ENCODE measurements at regions not wholly inside any gene's neighbourhood (a gene's known extent, or its start where the extent isn't known, plus 50 kb on each side); places are given as distances from the start of the nearest gene placed in this dataset.

- Histone ChIP-seq H3K36me3 (ENCODE audit: control insufficient read depth, insufficient read depth, low read length, severe bottlenecking) (no peaks in the 10 kb centered on the region), H3K9ac (ENCODE audit: low read length) (no peak overlapping the region), H3K4me3 (ENCODE audit: low read length) (no peak overlapping the region), H3K27me3 (replicated peaks; ENCODE audit: control insufficient read depth, insufficient read depth, low read length) (no peaks in the 10 kb centered on the region), H3K9me3 (ENCODE audit: control insufficient read depth, low read length) (no peaks in the 10 kb centered on the region), H3K4me1 (ENCODE audit: control insufficient read depth, insufficient read depth, low read length) (peaks cover 6% of the 10 kb centered on the region)
- no peak for DNase-seq (ENCODE audit: low read depth)
Measured at GRCh38 chr10:107649249-107649648, 484.7 kb upstream of the SORCS1 start.

GRCh38 chr10:107647462-107647861 is 483.0 kb upstream of the SORCS1 start:
- DNase-seq (ENCODE audit: low read depth): no peak
- H3K9me3 ChIP-seq (ENCODE audit: control insufficient read depth, low read length): no peaks in the 10 kb centered on the region
- no peak overlapping the region for H3K9ac ChIP-seq (ENCODE audit: low read length)
- no peaks in the 10 kb centered on the region for H3K4me1 ChIP-seq (ENCODE audit: control insufficient read depth, insufficient read depth, low read length)
- no peak overlapping the region for H3K4me3 ChIP-seq (ENCODE audit: low read length)
- H3K27me3 ChIP-seq (replicated peaks; ENCODE audit: control insufficient read depth, insufficient read depth, low read length): no peaks in the 10 kb centered on the region
- H3K36me3 ChIP-seq (ENCODE audit: control insufficient read depth, insufficient read depth, low read length, severe bottlenecking): no peaks in the 10 kb centered on the region

- no peak overlapping the region for H3K4me3 ChIP-seq (ENCODE audit: low read length)
- H3K36me3 ChIP-seq (ENCODE audit: control insufficient read depth, insufficient read depth, low read length, severe bottlenecking): no peaks in the 10 kb centered on the region
- no peaks in the 10 kb centered on the region for H3K4me1 ChIP-seq (ENCODE audit: control insufficient read depth, insufficient read depth, low read length)
- no peaks in the 10 kb centered on the region for H3K27me3 ChIP-seq (replicated peaks; ENCODE audit: control insufficient read depth, insufficient read depth, low read length)
- H3K9ac ChIP-seq (ENCODE audit: low read length): no peak overlapping the region
- no peak for DNase-seq (ENCODE audit: low read depth)
- H3K9me3 ChIP-seq (ENCODE audit: control insufficient read depth, low read length): no peaks in the 10 kb centered on the region
Measured at GRCh38 chr10:107631876-107632275, 467.4 kb upstream of the SORCS1 start.

- H3K4me1 ChIP-seq (ENCODE audit: control insufficient read depth, insufficient read depth, low read length): no peaks in the 10 kb centered on the region
- DNase-seq (ENCODE audit: low read depth): no peak
- H3K4me3 ChIP-seq (ENCODE audit: low read length): no peak overlapping the region
- H3K36me3 ChIP-seq (ENCODE audit: control insufficient read depth, insufficient read depth, low read length, severe bottlenecking): no peaks in the 10 kb centered on the region
- no peaks in the 10 kb centered on the region for H3K9me3 ChIP-seq (ENCODE audit: control insufficient read depth, low read length)
- H3K9ac ChIP-seq (ENCODE audit: low read length): no peak overlapping the region
- H3K27me3 ChIP-seq (replicated peaks; ENCODE audit: control insufficient read depth, insufficient read depth, low read length): no peaks in the 10 kb centered on the region
Measured at GRCh38 chr10:107626862-107627261, 462.4 kb upstream of the SORCS1 start.

- Histone ChIP-seq H3K36me3 (ENCODE audit: control insufficient read depth, insufficient read depth, low read length, severe bottlenecking) (no peaks in the 10 kb centered on the region), H3K9ac (ENCODE audit: low read length) (no peak overlapping the region), H3K27me3 (replicated peaks; ENCODE audit: control insufficient read depth, insufficient read depth, low read length) (no peaks in the 10 kb centered on the region), H3K9me3 (ENCODE audit: control insufficient read depth, low read length) (no peaks in the 10 kb centered on the region), H3K4me1 (ENCODE audit: control insufficient read depth, insufficient read depth, low read length) (peaks cover 8% of the 10 kb centered on the region), H3K4me3 (ENCODE audit: low read length) (no peak overlapping the region)
- no peak for DNase-seq (ENCODE audit: low read depth)
Measured at GRCh38 chr10:107623292-107623691, 458.8 kb upstream of the SORCS1 start.

GRCh38 chr10:107619139-107619538 is 454.6 kb upstream of the SORCS1 start:
- Histone ChIP-seq H3K4me1 (ENCODE audit: control insufficient read depth, insufficient read depth, low read length) (peaks cover 26% of the 10 kb centered on the region), H3K4me3 (ENCODE audit: low read length) (peak overlapping the region; percentile 48), H3K36me3 (ENCODE audit: control insufficient read depth, insufficient read depth, low read length, severe bottlenecking) (no peaks in the 10 kb centered on the region), H3K27me3 (replicated peaks; ENCODE audit: control insufficient read depth, insufficient read depth, low read length) (no peaks in the 10 kb centered on the region), H3K9ac (ENCODE audit: low read length) (no peak overlapping the region), H3K9me3 (ENCODE audit: control insufficient read depth, low read length) (no peaks in the 10 kb centered on the region)
- DNase-seq (ENCODE audit: low read depth): no peak

GRCh38 chr10:107618504-107618994 is 454.0 kb upstream of the SORCS1 start:
- H3K27me3 ChIP-seq (replicated peaks; ENCODE audit: control insufficient read depth, insufficient read depth, low read length): no peaks in the 10 kb centered on the region
- peak overlapping the region; percentile 48 for H3K4me3 ChIP-seq (ENCODE audit: low read length)
- no peak overlapping the region for H3K9ac ChIP-seq (ENCODE audit: low read length)
- DNase-seq (ENCODE audit: low read depth): no peak
- no peaks in the 10 kb centered on the region for H3K9me3 ChIP-seq (ENCODE audit: control insufficient read depth, low read length)
- H3K36me3 ChIP-seq (ENCODE audit: control insufficient read depth, insufficient read depth, low read length, severe bottlenecking): no peaks in the 10 kb centered on the region
- H3K4me1 ChIP-seq (ENCODE audit: control insufficient read depth, insufficient read depth, low read length): peaks cover 26% of the 10 kb centered on the region

- H3K27me3 ChIP-seq (replicated peaks; ENCODE audit: control insufficient read depth, insufficient read depth, low read length): no peaks in the 10 kb centered on the region
- no peak overlapping the region for H3K9ac ChIP-seq (ENCODE audit: low read length)
- no peaks in the 10 kb centered on the region for H3K36me3 ChIP-seq (ENCODE audit: control insufficient read depth, insufficient read depth, low read length, severe bottlenecking)
- DNase-seq (ENCODE audit: low read depth): peak; percentile 1
- H3K9me3 ChIP-seq (ENCODE audit: control insufficient read depth, low read length): no peaks in the 10 kb centered on the region
- peaks cover 26% of the 10 kb centered on the region for H3K4me1 ChIP-seq (ENCODE audit: control insufficient read depth, insufficient read depth, low read length)
- no peak overlapping the region for H3K4me3 ChIP-seq (ENCODE audit: low read length)
Measured at GRCh38 chr10:107616463-107617410, 452.2 kb upstream of the SORCS1 start.

- Histone ChIP-seq H3K9ac (ENCODE audit: low read length) (no peak overlapping the region), H3K4me3 (ENCODE audit: low read length) (no peak overlapping the region), H3K27me3 (replicated peaks; ENCODE audit: control insufficient read depth, insufficient read depth, low read length) (no peaks in the 10 kb centered on the region), H3K36me3 (ENCODE audit: control insufficient read depth, insufficient read depth, low read length, severe bottlenecking) (no peaks in the 10 kb centered on the region), H3K9me3 (ENCODE audit: control insufficient read depth, low read length) (no peaks in the 10 kb centered on the region), H3K4me1 (ENCODE audit: control insufficient read depth, insufficient read depth, low read length) (peaks cover 26% of the 10 kb centered on the region)
- no peak for DNase-seq (ENCODE audit: low read depth)
Measured at GRCh38 chr10:107616031-107616430, 451.5 kb upstream of the SORCS1 start.

GRCh38 chr10:107614939-107615685 is 450.6 kb upstream of the SORCS1 start:
- H3K27me3 ChIP-seq (replicated peaks; ENCODE audit: control insufficient read depth, insufficient read depth, low read length): no peaks in the 10 kb centered on the region
- H3K36me3 ChIP-seq (ENCODE audit: control insufficient read depth, insufficient read depth, low read length, severe bottlenecking): no peaks in the 10 kb centered on the region
- H3K4me3 ChIP-seq (ENCODE audit: low read length): no peak overlapping the region
- H3K9me3 ChIP-seq (ENCODE audit: control insufficient read depth, low read length): no peaks in the 10 kb centered on the region
- no peak overlapping the region for H3K9ac ChIP-seq (ENCODE audit: low read length)
- DNase-seq (ENCODE audit: low read depth): no peak
- H3K4me1 ChIP-seq (ENCODE audit: control insufficient read depth, insufficient read depth, low read length): peaks cover 26% of the 10 kb centered on the region

GRCh38 chr10:107611115-107611514 is 446.6 kb upstream of the SORCS1 start:
- Histone ChIP-seq H3K4me3 (ENCODE audit: low read length) (no peak overlapping the region), H3K9ac (ENCODE audit: low read length) (no peak overlapping the region), H3K27me3 (replicated peaks; ENCODE audit: control insufficient read depth, insufficient read depth, low read length) (no peaks in the 10 kb centered on the region), H3K9me3 (ENCODE audit: control insufficient read depth, low read length) (no peaks in the 10 kb centered on the region), H3K4me1 (ENCODE audit: control insufficient read depth, insufficient read depth, low read length) (peaks cover 4% of the 10 kb centered on the region), H3K36me3 (ENCODE audit: control insufficient read depth, insufficient read depth, low read length, severe bottlenecking) (no peaks in the 10 kb centered on the region)
- DNase-seq (ENCODE audit: low read depth): no peak

All from adipocyte (in vitro differentiated cells).